ENCODE measurements at regions not wholly inside any gene's neighbourhood (a gene's known extent, or its start where the extent isn't known, plus 50 kb on each side); places are given as distances from the start of the nearest gene placed in this dataset.
"Not testable (repeated sequence)": the region's sequence is repeated elsewhere in the genome, so short reads cannot be mapped to it uniquely, and the experiment has no call there.

GRCh38 chr6:53424300-53424699, 75.5 kb upstream of the ELOVL5 start:
- Histone ChIP-seq H3K9me3 (replicated peaks in 1 of 11) (no peaks in the 10 kb centered on the region), H3K36me3 (no peaks in the 10 kb centered on the region), H3K9ac (no peak overlapping the region), H3K4me2 (no peak overlapping the region), H3K4me1 (0 out of 20 replicates have a peak, but pooled peaks cover 0 to 4% (median 0%) of the 10 kb centered on the region in 10 experiments), H4K20me1 (no peaks in the 10 kb centered on the region), H3K4me3 (no peak overlapping the region), H3K27ac (no peak overlapping the region), H3K27me3 (no peaks in the 10 kb centered on the region)
- no peak for TF ChIP-seq Cebpa-rat (IDR thresholded peaks at IDR 0.05)

DNA sequence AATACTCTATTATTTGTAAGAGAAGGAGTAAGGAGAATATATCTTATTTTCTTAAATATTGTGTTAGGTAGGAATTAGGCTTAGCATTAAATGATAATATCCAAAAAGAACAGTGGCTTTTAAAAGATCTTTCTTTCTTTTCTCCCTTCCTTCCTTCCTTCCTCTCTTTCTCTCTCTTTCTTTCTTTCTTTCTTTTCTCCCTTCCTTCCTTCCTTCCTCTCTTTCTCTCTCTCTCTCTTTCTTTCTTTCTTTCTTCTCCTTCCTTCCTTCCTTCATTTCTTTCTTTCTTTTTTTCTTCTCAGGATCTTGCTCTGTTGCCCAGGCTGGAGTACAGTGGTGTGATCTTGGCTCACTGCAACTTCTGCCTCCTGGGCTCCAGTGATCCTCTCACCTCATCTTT, 74.8 kb upstream of the ELOVL5 start:
- H3K36me3 ChIP-seq; H3K27me3 ChIP-seq; H4K20me1 ChIP-seq; H3K4me2 ChIP-seq; H3K9me3 ChIP-seq (replicated peaks in 1 of 11); H3K27ac ChIP-seq; H3K4me3 ChIP-seq; H3K4me1 ChIP-seq; H3K9ac ChIP-seq: not testable (repeated sequence)

GRCh38 chr6:53419026-53419425, 70.3 kb upstream of the ELOVL5 start:
- no peaks in the 10 kb centered on the region for H3K36me3 ChIP-seq
- H4K20me1 ChIP-seq: no peaks in the 10 kb centered on the region
- H3K27ac ChIP-seq: no peak overlapping the region
- no peaks in the 10 kb centered on the region for H3K4me1 ChIP-seq
- no peaks in the 10 kb centered on the region for H3K27me3 ChIP-seq
- no peak overlapping the region for H3K4me2 ChIP-seq
- H3K9ac ChIP-seq: no peak overlapping the region
- TF ChIP-seq Cebpa-rat (IDR thresholded peaks at IDR 0.05): no peak
- H3K9me3 ChIP-seq (replicated peaks in 1 of 11): no peaks in the 10 kb centered on the region
- H3K4me3 ChIP-seq: no peak overlapping the region

DNA sequence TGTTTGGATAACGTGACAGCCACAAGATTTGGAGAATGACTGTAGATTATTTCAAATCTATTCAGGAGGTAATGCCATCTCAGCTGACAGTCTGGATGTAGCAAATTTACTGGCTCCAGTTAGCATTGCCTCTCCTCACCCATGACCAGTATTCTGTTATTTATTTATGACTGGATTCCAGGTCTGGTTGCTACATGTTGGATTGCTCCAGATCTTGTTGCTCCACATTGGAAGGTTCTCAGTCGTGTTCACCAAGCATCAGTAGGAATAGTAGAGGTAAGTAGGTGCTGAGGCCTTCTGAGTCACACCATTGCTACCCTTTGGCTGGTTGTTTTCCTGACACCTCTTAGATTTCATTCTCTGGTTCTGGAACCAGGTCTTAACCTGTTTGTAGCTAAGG, 69.5 kb upstream of the ELOVL5 start:
- H3K4me1 ChIP-seq: no peaks in the 10 kb centered on the region
- H3K4me3 ChIP-seq: no peak overlapping the region
- no peaks in the 10 kb centered on the region for H4K20me1 ChIP-seq
- H3K4me2 ChIP-seq: no peak overlapping the region
- no peak for TF ChIP-seq Cebpa-rat (IDR thresholded peaks at IDR 0.05)
- no peaks in the 10 kb centered on the region for H3K27me3 ChIP-seq
- H3K9ac ChIP-seq: no peak overlapping the region
- H3K9me3 ChIP-seq (replicated peaks in 1 of 11): no peaks in the 10 kb centered on the region
- H3K27ac ChIP-seq: no peak overlapping the region
- H3K36me3 ChIP-seq: no peaks in the 10 kb centered on the region

- no peaks in the 10 kb centered on the region for H3K36me3 ChIP-seq
- H3K9ac ChIP-seq: no peak overlapping the region
- H3K4me2 ChIP-seq: no peak overlapping the region
- no peaks in the 10 kb centered on the region for H3K4me1 ChIP-seq
- no peak for TF ChIP-seq Cebpa-rat (IDR thresholded peaks at IDR 0.05)
- no peaks in the 10 kb centered on the region for H3K9me3 ChIP-seq (replicated peaks in 1 of 11)
- no peaks in the 10 kb centered on the region for H3K27me3 ChIP-seq
- H3K4me3 ChIP-seq: no peak overlapping the region
- no peaks in the 10 kb centered on the region for H4K20me1 ChIP-seq
- H3K27ac ChIP-seq: no peak overlapping the region
These were observed 68.4 kb upstream of the ELOVL5 start for GRCh38 chr6:53417141-53417540.

DNA sequence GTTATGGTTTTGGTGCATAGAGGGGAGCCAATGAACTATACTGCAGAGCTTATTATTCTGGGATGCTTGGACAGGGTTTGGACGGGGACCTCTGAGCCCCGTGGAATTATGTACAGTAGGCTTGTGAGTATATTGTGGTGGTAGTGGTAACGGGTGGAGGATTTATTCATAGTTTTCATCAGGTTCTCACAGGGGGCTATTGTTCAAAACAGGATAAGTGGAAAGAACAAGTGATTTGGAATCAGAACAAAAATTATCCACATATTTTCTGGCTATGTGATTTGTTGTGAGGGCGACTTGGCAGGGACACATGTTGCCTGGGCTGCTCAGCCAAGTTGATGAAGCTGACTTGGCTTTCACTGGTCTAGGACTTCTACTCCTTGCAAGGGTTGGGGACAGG, 64.6 kb upstream of the ELOVL5 start:
- Histone ChIP-seq H3K4me1 (peaks cover 0 to 8% (median 0%) of the 10 kb centered on the region in 10 experiments; a peak in 3 of 20 replicates), H3K36me3 (no peaks in the 10 kb centered on the region), H3K27ac (no peak overlapping the region), H3K4me2 (no peak overlapping the region), H3K9me3 (replicated peaks in 1 of 11) (0 out of 22 replicates have a peak, but pooled peaks cover 0 to 3% (median 0%) of the 10 kb centered on the region in 11 experiments), H3K27me3 (no peaks in the 10 kb centered on the region), H3K4me3 (no peak overlapping the region), H3K9ac (no peak overlapping the region), H4K20me1 (no peaks in the 10 kb centered on the region)
- TF ChIP-seq Cebpa-rat (IDR thresholded peaks at IDR 0.05): no peak

- 0 out of 22 replicates have a peak, but pooled peaks cover 0 to 3% (median 0%) of the 10 kb centered on the region in 11 experiments for H3K9me3 ChIP-seq (replicated peaks in 1 of 11)
- no peaks in the 10 kb centered on the region for H4K20me1 ChIP-seq
- H3K4me1 ChIP-seq: peaks cover 0 to 8% (median 0%) of the 10 kb centered on the region in 10 experiments; a peak in 3 of 20 replicates
- no peak overlapping the region for H3K4me3 ChIP-seq
- H3K27ac ChIP-seq: no peak overlapping the region
- H3K36me3 ChIP-seq: no peaks in the 10 kb centered on the region
- H3K9ac ChIP-seq: no peak overlapping the region
- TF ChIP-seq Cebpa-rat (IDR thresholded peaks at IDR 0.05): 0 out of 22 replicates have a peak, but pooled peaks of 2 of the 11 experiments have one; percentile 11 to 24
- no peak overlapping the region for H3K4me2 ChIP-seq
- H3K27me3 ChIP-seq: no peaks in the 10 kb centered on the region
These were observed 64.0 kb upstream of the ELOVL5 start for GRCh38 chr6:53412751-53413150.

GRCh38 chr6:53412021-53412715, 63.4 kb upstream of the ELOVL5 start:
- H3K9me3 ChIP-seq (replicated peaks in 1 of 11): 0 out of 22 replicates have a peak, but pooled peaks cover 0 to 3% (median 0%) of the 10 kb centered on the region in 11 experiments
- no peak overlapping the region for H3K4me2 ChIP-seq
- peaks cover 0 to 8% (median 0%) of the 10 kb centered on the region in 10 experiments; a peak in 3 of 20 replicates for H3K4me1 ChIP-seq
- no peaks in the 10 kb centered on the region for H3K36me3 ChIP-seq
- no peak for TF ChIP-seq Cebpa-rat (IDR thresholded peaks at IDR 0.05)
- no peaks in the 10 kb centered on the region for H3K27me3 ChIP-seq
- H4K20me1 ChIP-seq: no peaks in the 10 kb centered on the region
- no peak overlapping the region for H3K4me3 ChIP-seq
- H3K9ac ChIP-seq: no peak overlapping the region
- no peak overlapping the region for H3K27ac ChIP-seq

GRCh38 chr6:53411451-53411850, 62.7 kb upstream of the ELOVL5 start:
- Histone ChIP-seq H3K36me3 (no peaks in the 10 kb centered on the region), H3K27ac (no peak overlapping the region), H3K9ac (no peak overlapping the region), H3K4me1 (peaks cover 0 to 8% (median 0%) of the 10 kb centered on the region in 10 experiments; a peak in 3 of 20 replicates), H4K20me1 (no peaks in the 10 kb centered on the region), H3K4me2 (no peak overlapping the region), H3K4me3 (no peak overlapping the region), H3K9me3 (replicated peaks in 1 of 11) (peaks cover 0 to 5% (median 0%) of the 10 kb centered on the region in 11 experiments; a peak in 1 of 22 replicates), H3K27me3 (no peaks in the 10 kb centered on the region)
- TF ChIP-seq Cebpa-rat (IDR thresholded peaks at IDR 0.05): no peak
